AG09319 (cell line): ENCODE measurements at regions not wholly inside any gene's neighbourhood (a gene's known extent, or its start where the extent isn't known, plus 50 kb on each side); places are given as distances from the start of the nearest gene placed in this dataset.

Experiments
- DNase-seq: peaks from one replicate; pipeline ENCODE4 v3.0.0-alpha.2; 2010; ENCODE audit warnings: low read depth; ENCODE audit errors: extremely low read depth
- TF ChIP-seq, protein P1 (sequence below): IDR thresholded peaks from 2 replicates; pipeline ENCODE4 v1.5.1; 2011; ENCODE audit warnings: low read depth, mild to moderate bottlenecking, inconsistent platforms, low read length, moderate library complexity

GRCh38 chr5:158483281-158483860, 616.3 kb downstream of the EBF1 start:
- DNase-seq = no peak
- TF ChIP-seq, protein P1, sequence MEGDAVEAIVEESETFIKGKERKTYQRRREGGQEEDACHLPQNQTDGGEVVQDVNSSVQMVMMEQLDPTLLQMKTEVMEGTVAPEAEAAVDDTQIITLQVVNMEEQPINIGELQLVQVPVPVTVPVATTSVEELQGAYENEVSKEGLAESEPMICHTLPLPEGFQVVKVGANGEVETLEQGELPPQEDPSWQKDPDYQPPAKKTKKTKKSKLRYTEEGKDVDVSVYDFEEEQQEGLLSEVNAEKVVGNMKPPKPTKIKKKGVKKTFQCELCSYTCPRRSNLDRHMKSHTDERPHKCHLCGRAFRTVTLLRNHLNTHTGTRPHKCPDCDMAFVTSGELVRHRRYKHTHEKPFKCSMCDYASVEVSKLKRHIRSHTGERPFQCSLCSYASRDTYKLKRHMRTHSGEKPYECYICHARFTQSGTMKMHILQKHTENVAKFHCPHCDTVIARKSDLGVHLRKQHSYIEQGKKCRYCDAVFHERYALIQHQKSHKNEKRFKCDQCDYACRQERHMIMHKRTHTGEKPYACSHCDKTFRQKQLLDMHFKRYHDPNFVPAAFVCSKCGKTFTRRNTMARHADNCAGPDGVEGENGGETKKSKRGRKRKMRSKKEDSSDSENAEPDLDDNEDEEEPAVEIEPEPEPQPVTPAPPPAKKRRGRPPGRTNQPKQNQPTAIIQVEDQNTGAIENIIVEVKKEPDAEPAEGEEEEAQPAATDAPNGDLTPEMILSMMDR = no peak

DNA sequence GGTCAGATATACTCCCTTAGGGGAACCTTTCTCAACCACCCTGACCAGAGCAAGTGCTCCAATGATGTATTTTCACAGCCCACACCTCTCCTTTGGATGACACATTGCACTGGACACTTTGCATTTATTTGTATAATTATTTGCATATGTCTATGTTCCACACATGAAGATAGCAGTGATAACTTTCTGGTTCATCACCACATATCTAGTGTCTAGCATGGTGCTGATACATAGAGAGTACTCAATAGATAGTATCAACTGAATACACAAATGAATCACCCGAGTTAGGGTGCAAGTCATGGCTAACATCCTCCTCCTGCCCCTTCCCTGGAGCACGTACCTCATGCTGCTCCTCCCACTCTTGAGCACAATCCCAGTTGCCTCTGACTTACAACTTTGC, 617.6 kb downstream of the EBF1 start:
- TF ChIP-seq, protein P1 = no peak

GRCh38 chr5:158478139-158478538, 619.2 kb upstream of the CLINT1 start:
- TF ChIP-seq, protein P1 = no peak

More for the DNA sequence above, 617.6 kb downstream of the EBF1 start:
- no peak for DNase-seq

GRCh38 chr5:158477214-158477613, 618.3 kb upstream of the CLINT1 start:
- DNase-seq = no peak

More at GRCh38 chr5:158478139-158478538, 619.2 kb upstream of the CLINT1 start:
- DNase-seq = no peak

DNA sequence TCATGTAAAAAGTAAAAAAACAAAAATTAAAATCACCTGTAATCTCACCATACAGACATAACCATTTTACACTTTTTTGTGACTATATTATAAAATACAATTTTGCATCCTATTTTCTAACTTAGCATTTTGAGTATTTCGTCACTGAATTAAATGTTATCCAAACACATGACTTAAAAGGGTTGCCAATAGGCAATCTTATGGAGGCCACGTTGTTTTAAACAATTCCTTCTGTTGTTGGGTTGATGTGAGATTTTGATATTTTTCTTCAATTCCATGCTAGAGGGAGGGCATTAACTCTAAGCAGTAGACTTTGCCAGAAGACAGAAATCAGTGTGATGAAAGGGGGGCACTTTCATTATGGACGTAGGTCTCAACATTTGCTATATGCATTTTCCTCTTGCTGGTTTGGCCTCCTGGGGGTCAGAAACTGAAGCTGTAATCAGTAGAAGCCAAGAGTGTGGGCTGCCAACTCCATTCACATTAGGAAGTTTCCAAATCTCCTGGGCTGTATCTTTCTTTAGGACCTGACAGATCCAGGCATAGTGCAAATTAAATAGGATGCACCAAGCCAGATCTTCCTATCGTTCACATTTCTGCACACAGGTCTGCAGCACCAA, 614.2 kb upstream of the CLINT1 start:
- TF ChIP-seq, protein P1 = no peak
- DNase-seq = no peak

More at GRCh38 chr5:158477214-158477613, 618.3 kb upstream of the CLINT1 start:
- TF ChIP-seq, protein P1 = no peak

DNA sequence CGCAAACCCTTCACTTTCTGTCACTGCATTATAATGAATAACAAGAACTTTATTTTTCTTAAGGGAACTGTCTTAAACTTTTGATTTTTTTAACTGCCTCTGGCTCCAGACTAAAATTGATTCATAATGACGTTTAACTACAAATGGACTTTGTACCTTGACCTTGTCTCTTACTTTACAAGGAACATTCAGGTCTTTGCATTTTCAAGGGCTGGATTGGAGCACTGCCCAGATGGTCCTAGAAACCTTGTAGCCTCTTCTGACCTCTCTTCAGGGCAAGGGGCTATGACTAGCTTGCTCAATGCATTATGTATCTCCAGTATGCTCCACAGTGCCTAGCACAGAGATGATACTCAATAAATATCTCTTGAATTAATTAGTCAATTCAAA, 612.6 kb upstream of the CLINT1 start:
- no peak for DNase-seq
- TF ChIP-seq, protein P1 = no peak

DNA sequence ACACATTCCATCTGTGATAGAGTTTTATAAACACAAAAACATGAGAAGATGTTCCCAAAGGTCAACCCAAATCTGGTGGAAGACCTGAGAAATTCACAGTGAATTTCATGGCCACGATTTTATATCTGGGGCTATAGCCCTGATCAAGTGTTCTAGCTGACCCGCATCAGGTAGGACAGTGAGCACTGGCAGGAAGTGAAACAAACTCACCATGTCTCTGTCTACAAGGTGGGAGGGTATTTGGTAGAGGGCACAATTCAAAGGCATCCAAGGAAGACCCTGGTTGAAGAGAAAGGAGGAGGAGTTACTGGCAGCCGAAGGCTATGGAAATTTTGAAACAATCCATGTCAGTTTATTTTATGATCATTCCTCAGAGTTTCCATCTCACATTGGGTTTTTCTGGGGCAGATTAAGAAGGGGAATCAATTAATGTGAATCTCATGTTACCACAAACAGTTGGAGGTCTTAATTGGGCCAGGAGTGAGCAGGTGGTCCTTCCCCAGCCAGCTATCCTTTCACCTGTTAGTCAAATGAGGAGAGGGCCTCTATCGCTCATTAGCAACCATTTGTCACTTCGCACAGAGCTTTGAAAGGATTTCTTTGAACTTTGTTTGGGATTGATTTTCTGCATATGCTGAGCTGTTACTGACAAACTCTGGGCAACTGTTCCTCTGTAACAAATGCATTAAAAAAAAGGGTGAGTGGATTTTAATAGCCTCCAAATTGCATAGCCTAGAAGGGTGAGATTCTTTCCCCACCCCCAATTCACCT, 612.0 kb upstream of the CLINT1 start:
- TF ChIP-seq, protein P1 = no peak
- no peak for DNase-seq
